GM19023 (cell line): ENCODE measurements at regions not wholly inside any gene's neighbourhood (a gene's known extent, or its start where the extent isn't known, plus 50 kb on each side); places are given as distances from the start of the nearest gene placed in this dataset.
"Not testable (repeated sequence)": the region's sequence is repeated elsewhere in the genome, so short reads cannot be mapped to it uniquely, and the experiment has no call there.

Source experiments
- ATAC-seq: cut with Tn5 transposase; IDR thresholded peaks from one replicate; pipeline ENCODE4 v1.9.1; 2021; ENCODE audit warnings: mild to moderate bottlenecking, moderate library complexity; ENCODE audit not compliant: unreplicated experiment

GRCh38 chr20:23141450-23142161 lies 55.5 kb upstream of the CD93 start:
- no peak for ATAC-seq

- no peak for ATAC-seq
Observed at GRCh38 chr20:23140991-23141390, 54.9 kb upstream of the CD93 start.

GRCh38 chr20:23139984-23140383 lies 53.9 kb upstream of the CD93 start:
- not testable (repeated sequence) for ATAC-seq

- ATAC-seq: no peak
Observed at GRCh38 chr20:23139524-23139923, 53.4 kb upstream of the CD93 start.

GRCh38 chr20:23138682-23139081 lies 52.6 kb upstream of the CD93 start:
- no peak for ATAC-seq

GRCh38 chr20:23138226-23138625 lies 52.1 kb upstream of the CD93 start:
- no peak for ATAC-seq

GRCh38 chr20:23136893-23137745 lies 51.0 kb upstream of the CD93 start:
- ATAC-seq: no peak

GRCh38 chr20:23135449-23136420 lies 49.6 kb upstream of the CD93 start:
- no peak for ATAC-seq
